KMS-11 (cell line): ENCODE measurements at regions not wholly inside any gene's neighbourhood (a gene's known extent, or its start where the extent isn't known, plus 50 kb on each side); places are given as distances from the start of the nearest gene placed in this dataset.

Experiments
- H2AFZ ChIP-seq: fragments of 200-600 bp; sonication (generic); 2 replicates; pipeline ENCODE4 v1.6.1; 2016; ENCODE audit warnings: antibody characterized with exemption, mixed run types, low read depth
- H3K27ac ChIP-seq: fragments of 200-600 bp; sonication (generic); 2 replicates; pipeline ENCODE4 v1.6.1; 2016; ENCODE audit warnings: mild to moderate bottlenecking, mixed run types
- H3K27me3 ChIP-seq: fragments of 200-600 bp; sonication (generic); 2 replicates; pipeline ENCODE4 v1.6.1; 2017; ENCODE audit warnings: mild to moderate bottlenecking, low read depth, mixed run types, moderate library complexity; ENCODE audit not compliant: insufficient read depth
- H3K36me3 ChIP-seq: fragments of 200-600 bp; sonication (generic); 2 replicates; pipeline ENCODE4 v1.6.1; 2017; ENCODE audit warnings: mild to moderate bottlenecking, mixed run types; ENCODE audit not compliant: insufficient read depth
- H3K4me1 ChIP-seq: fragments of 200-600 bp; sonication (generic); 2 replicates; pipeline ENCODE4 v1.6.1; 2016; ENCODE audit warnings: mild to moderate bottlenecking, low read depth, mixed run types; ENCODE audit not compliant: poor library complexity, severe bottlenecking
- H3K4me2 ChIP-seq: fragments of 200-600 bp; sonication (generic); 2 replicates; pipeline ENCODE4 v1.7.0; 2016; ENCODE audit warnings: mild to moderate bottlenecking, mixed run types
- H3K4me3 ChIP-seq: fragments of 200-600 bp; sonication (generic); IDR thresholded peaks from 2 replicates; pipeline ENCODE4 v1.6.1; 2017; ENCODE audit warnings: low read depth, low read length, mixed read lengths; ENCODE audit not compliant: insufficient read depth
- H3K79me2 ChIP-seq: fragments of 200-600 bp; sonication (generic); 2 replicates; pipeline ENCODE4 v1.6.1; 2016; ENCODE audit warnings: low read depth, mixed run types; ENCODE audit not compliant: insufficient read depth
- H3K9ac ChIP-seq: fragments of 200-600 bp; sonication (generic); 2 replicates; pipeline ENCODE4 v1.6.1; 2016; ENCODE audit warnings: mild to moderate bottlenecking, mixed run types
- H4K20me1 ChIP-seq: fragments of 200-600 bp; sonication (generic); 2 replicates; pipeline ENCODE4 v1.6.1; 2016; ENCODE audit warnings: mild to moderate bottlenecking, mixed run types; ENCODE audit not compliant: insufficient read depth
- CTCF ChIP-seq: fragments of 200-600 bp; sonication (generic); conservative IDR thresholded peaks from 2 replicates; pipeline ENCODE4 v1.6.1; 2017; ENCODE audit warnings: low read depth, mild to moderate bottlenecking, antibody characterized with exemption, low read length, moderate library complexity, mixed read lengths

DNA sequence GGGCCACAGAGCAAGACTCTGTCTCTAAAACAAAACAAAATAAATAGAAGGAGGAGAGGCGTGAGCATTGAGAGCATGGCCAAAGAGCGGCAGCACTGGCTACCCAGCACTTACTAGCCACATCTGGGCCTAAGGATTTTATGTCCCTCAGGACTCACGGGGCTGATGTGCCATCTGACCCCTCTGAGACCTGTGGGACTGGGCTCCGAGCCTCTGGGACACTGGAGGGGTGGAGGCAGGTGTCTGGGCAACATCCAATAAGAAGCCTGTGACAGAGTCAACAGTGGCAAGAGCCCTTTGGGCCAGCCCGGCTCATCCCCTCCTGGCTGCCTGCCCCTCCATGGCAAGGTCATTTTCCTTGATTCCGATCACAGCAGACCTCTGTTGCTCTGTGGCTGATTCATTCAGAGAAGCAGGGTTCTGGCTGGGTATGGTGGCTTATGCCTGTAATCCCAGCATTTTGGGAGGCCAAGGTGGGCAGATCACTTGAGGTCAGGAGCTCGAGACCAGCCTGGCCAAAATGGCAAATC, 60.7 kb downstream of the RRM2 start:
- no peak for TF ChIP-seq CTCF
- Histone ChIP-seq H3K4me1 (no peaks in the 10 kb centered on the region), H3K36me3 (no peaks in the 10 kb centered on the region), H3K79me2 (no peaks in the 10 kb centered on the region), H4K20me1 (no peaks in the 10 kb centered on the region), H3K27me3 (no peaks in the 10 kb centered on the region), H3K4me2 (no peak overlapping the region), H3K4me3 (no peak overlapping the region), H2AFZ (no peak overlapping the region), H3K9ac (no peak overlapping the region), H3K27ac (no peak overlapping the region)

DNA sequence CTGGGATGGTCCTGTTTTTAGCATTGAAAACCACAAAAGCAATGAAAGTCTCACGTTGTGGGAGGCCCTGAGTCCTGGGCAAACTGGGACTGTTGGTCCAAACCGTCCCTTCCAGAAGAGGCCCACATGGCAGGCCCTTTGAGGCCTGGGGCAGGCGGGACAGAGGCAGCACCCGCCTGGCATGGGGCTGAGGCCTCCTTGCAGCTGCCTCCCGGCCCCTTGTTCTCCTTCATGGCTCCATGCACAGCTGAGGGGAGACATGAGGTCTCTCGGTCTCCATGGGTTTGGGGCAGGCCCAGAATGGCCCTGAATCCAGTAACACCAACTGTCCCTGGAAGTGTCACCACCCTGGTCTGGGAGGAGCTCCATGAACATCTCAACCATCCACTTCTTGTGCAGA, 61.9 kb downstream of the RRM2 start:
- H3K4me3 ChIP-seq = no peak overlapping the region
- no peak overlapping the region for H3K27ac ChIP-seq
- H3K27me3 ChIP-seq = no peaks in the 10 kb centered on the region
- H3K79me2 ChIP-seq = no peaks in the 10 kb centered on the region
- no peak overlapping the region for H3K4me2 ChIP-seq
- no peaks in the 10 kb centered on the region for H3K4me1 ChIP-seq
- TF ChIP-seq CTCF = no peak
- no peak overlapping the region for H3K9ac ChIP-seq
- no peak overlapping the region for H2AFZ ChIP-seq
- no peaks in the 10 kb centered on the region for H3K36me3 ChIP-seq
- H4K20me1 ChIP-seq = no peaks in the 10 kb centered on the region

- Histone ChIP-seq H3K4me2 (no peak overlapping the region), H2AFZ (no peak overlapping the region)
Observed at GRCh38 chr2:10185046-10185445, 62.5 kb downstream of the RRM2 start.

DNA sequence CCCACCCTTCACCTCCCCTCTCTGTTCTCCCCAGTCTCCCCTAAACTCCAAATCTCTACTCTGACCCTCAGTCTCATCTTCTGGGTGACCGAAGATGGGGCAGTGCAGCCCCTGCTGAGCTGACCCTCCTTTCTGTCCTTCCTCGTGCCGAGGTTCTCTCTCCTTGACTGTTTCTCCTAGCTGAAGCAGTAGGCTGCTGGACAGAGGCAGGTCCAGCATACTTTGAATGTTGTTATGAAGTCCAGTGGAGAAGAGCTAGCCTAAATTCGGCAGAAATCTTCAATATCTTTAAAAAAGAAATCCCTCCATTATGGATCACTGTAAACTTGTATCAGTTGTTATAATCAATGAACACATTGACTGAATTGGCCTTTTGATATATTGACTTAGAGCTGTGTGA, 63.2 kb downstream of the RRM2 start:
- Histone ChIP-seq H3K79me2 (no peaks in the 10 kb centered on the region), H3K4me3 (no peak overlapping the region), H3K36me3 (no peaks in the 10 kb centered on the region), H4K20me1 (no peaks in the 10 kb centered on the region), H3K4me2 (no peak overlapping the region), H3K9ac (no peak overlapping the region), H3K4me1 (no peaks in the 10 kb centered on the region), H2AFZ (no peak overlapping the region), H3K27me3 (no peaks in the 10 kb centered on the region), H3K27ac (no peak overlapping the region)
- no peak for TF ChIP-seq CTCF

More at GRCh38 chr2:10185046-10185445, 62.5 kb downstream of the RRM2 start:
- TF ChIP-seq CTCF = no peak
- Histone ChIP-seq H3K36me3 (no peaks in the 10 kb centered on the region), H3K27ac (no peak overlapping the region), H3K4me3 (no peak overlapping the region), H3K79me2 (no peaks in the 10 kb centered on the region), H3K27me3 (no peaks in the 10 kb centered on the region), H3K9ac (no peak overlapping the region), H4K20me1 (no peaks in the 10 kb centered on the region), H3K4me1 (no peaks in the 10 kb centered on the region)
